Thyroid gland (tissue), 4 donors: ENCODE measurements at regions not wholly inside any gene's neighbourhood (a gene's known extent, or its start where the extent isn't known, plus 50 kb on each side); places are given as distances from the start of the nearest gene placed in this dataset.

ENCODE experiments used
- DNase-seq, 2 donors: peaks; one replicate each; pipeline ENCODE4 v3.0.0-alpha.2; 2019
- H3K27ac ChIP-seq, 3 donors: fragments of 200-600 bp; sonication (generic); 1 replicate in 2 of 3; 2 replicates in 1 of 3; pipeline ENCODE4 v1.5.1; 2016 to 2019; ENCODE audit warnings: mild to moderate bottlenecking in 1 of 3, moderate library complexity in 1 of 3
- H3K27me3 ChIP-seq: fragments of 200-600 bp; sonication (generic); one replicate; pipeline ENCODE4 v1.5.1; 2019
- H3K36me3 ChIP-seq, 2 donors: fragments of 200-600 bp; sonication (generic); one replicate each; pipeline ENCODE4 v1.5.1; 2016 to 2019
- H3K4me1 ChIP-seq, 2 donors: fragments of 200-600 bp; sonication (generic); one replicate each; pipeline ENCODE4 v1.5.1; 2017 to 2019
- H3K4me3 ChIP-seq, 3 donors: fragments of 200-600 bp; sonication (generic); replicated peaks in 1 of 3; 1 replicate in 2 of 3; 2 replicates in 1 of 3; pipeline ENCODE4 v1.5.1; 2016; ENCODE audit warnings: mild to moderate bottlenecking in 1 of 3
- H3K9me3 ChIP-seq: fragments of 200-600 bp; sonication (generic); one replicate; pipeline ENCODE4 v1.5.1; 2017
- CTCF ChIP-seq, 6 experiments: fragments of 200-600 bp in 3 of 6; fragments of 450-650 bp in 3 of 6; sonication (generic) in 3 of 6; IDR thresholded peaks; one replicate each; pipeline ENCODE4 v1.5.1; 2016 to 2019; ENCODE audit warnings: antibody characterized with exemption in 6 of 6, mild to moderate bottlenecking in 2 of 6, inconsistent platforms in 1 of 6, moderate library complexity in 1 of 6
- POLR2A ChIP-seq, 2 donors: fragments of 450-650 bp; IDR thresholded peaks; one replicate each; pipeline ENCODE4 v1.6.1; 2017; ENCODE audit warnings: antibody characterized with exemption in 2 of 2, mild to moderate bottlenecking in 2 of 2, moderate library complexity in 1 of 2
- WGBS, 2 donors: methylation state at CpG; one replicate each; pipeline ENCODE4 v1.1.5; 2017; 5-methylcytosine and 5-hydroxymethylcytosine counted together
- intact Hi-C: fragments of 100-400 bp; cut with DNase I; formaldehyde crosslinking; loops from one replicate; pipeline ENCODE4 v1.15.1; 2023

- DNase-seq = no peak
Measured at GRCh38 chr2:61722800-61723199, 131.1 kb downstream of the FAM161A start.

GRCh38 chr2:61722318-61722717 lies 131.5 kb downstream of the FAM161A start:
- intact Hi-C loops = no loop called here
- no peaks in the 10 kb centered on the region for H3K27me3 ChIP-seq
- H3K36me3 ChIP-seq = no peaks in the 10 kb centered on the region
- H3K4me1 ChIP-seq = no peaks in the 10 kb centered on the region
- no peak overlapping the region for H3K4me3 ChIP-seq
- 86 to 91% methylated on average over 1 of the region's 1 CpG for WGBS, 2 donors
- no peak for DNase-seq
- no peak for TF ChIP-seq POLR2A (IDR thresholded peaks at IDR 0.05)
- no peak overlapping the region for H3K27ac ChIP-seq
- H3K9me3 ChIP-seq = no peaks in the 10 kb centered on the region

More at GRCh38 chr2:61722800-61723199, 131.1 kb downstream of the FAM161A start:
- Histone ChIP-seq H3K4me1 (no peaks in the 10 kb centered on the region), H3K27me3 (no peaks in the 10 kb centered on the region), H3K36me3 (no peaks in the 10 kb centered on the region), H3K9me3 (no peaks in the 10 kb centered on the region), H3K4me3 (no peak overlapping the region), H3K27ac (no peak overlapping the region)
- TF ChIP-seq CTCF (IDR thresholded peaks at IDR 0.05) (no peak), POLR2A (IDR thresholded peaks at IDR 0.05) (no peak)
- 80 to 86% methylated on average over 8 of the region's 8 CpGs for WGBS, 2 donors
- intact Hi-C loops = no loop called here

GRCh38 chr2:61721382-61721781 lies 132.5 kb downstream of the FAM161A start:
- Histone ChIP-seq H3K27me3 (no peaks in the 10 kb centered on the region), H3K36me3 (no peaks in the 10 kb centered on the region), H3K27ac (no peak overlapping the region), H3K4me3 (no peak overlapping the region), H3K9me3 (no peaks in the 10 kb centered on the region), H3K4me1 (no peaks in the 10 kb centered on the region)
- intact Hi-C loops = no loop called here
- TF ChIP-seq CTCF (IDR thresholded peaks at IDR 0.05) (no peak), POLR2A (IDR thresholded peaks at IDR 0.05) (no peak)
- no peak for DNase-seq
- 94 to 96% methylated on average over 2 of the region's 2 CpGs for WGBS, 2 donors

GRCh38 chr2:61720911-61721310 lies 132.9 kb downstream of the FAM161A start:
- WGBS, 2 donors = 88 to 89% methylated on average over 3 of the region's 3 CpGs
- no peaks in the 10 kb centered on the region for H3K36me3 ChIP-seq
- H3K9me3 ChIP-seq = no peaks in the 10 kb centered on the region
- no peak overlapping the region for H3K4me3 ChIP-seq
- no peaks in the 10 kb centered on the region for H3K27me3 ChIP-seq
- DNase-seq = no peak
- no peaks in the 10 kb centered on the region for H3K4me1 ChIP-seq
- no peak for TF ChIP-seq CTCF (IDR thresholded peaks at IDR 0.05)
- no peak overlapping the region for H3K27ac ChIP-seq
- intact Hi-C loops = no loop called here

- H3K4me1 ChIP-seq = no peaks in the 10 kb centered on the region
- intact Hi-C loops = no loop called here
- no peak for TF ChIP-seq POLR2A (IDR thresholded peaks at IDR 0.05)
- H3K27ac ChIP-seq = no peak overlapping the region
- WGBS, 2 donors = 87 to 96% methylated on average over 5 of the region's 5 CpGs
- no peak overlapping the region for H3K4me3 ChIP-seq
- H3K9me3 ChIP-seq = no peaks in the 10 kb centered on the region
- no peaks in the 10 kb centered on the region for H3K27me3 ChIP-seq
- no peaks in the 10 kb centered on the region for H3K36me3 ChIP-seq
- DNase-seq = no peak
Measured at GRCh38 chr2:61718965-61719364, 134.9 kb downstream of the FAM161A start.

GRCh38 chr2:61715506-61715905 lies 138.4 kb downstream of the FAM161A start:
- Histone ChIP-seq H3K27ac (no peak overlapping the region), H3K36me3 (no peaks in the 10 kb centered on the region), H3K27me3 (no peaks in the 10 kb centered on the region), H3K9me3 (no peaks in the 10 kb centered on the region), H3K4me3 (no peak overlapping the region), H3K4me1 (no peaks in the 10 kb centered on the region)
- DNase-seq = no peak
- intact Hi-C loops = no loop called here
- no peak for TF ChIP-seq POLR2A (IDR thresholded peaks at IDR 0.05)
- no peak for TF ChIP-seq CTCF (IDR thresholded peaks at IDR 0.05)
- WGBS, 2 donors = 100% methylated on average over 2 of the region's 2 CpGs
